DOHH2 (cell line): ENCODE measurements at regions not wholly inside any gene's neighbourhood (a gene's known extent, or its start where the extent isn't known, plus 50 kb on each side); places are given as distances from the start of the nearest gene placed in this dataset.

Experiments
- H3F3A ChIP-seq: fragments of 200-600 bp; sonication (generic), shearing (Covaris generic); 2 replicates; pipeline ENCODE4 v1.6.0; 2016; ENCODE audit warnings: antibody characterized with exemption, mild to moderate bottlenecking; ENCODE audit not compliant: control insufficient read depth, insufficient read depth
- H3K27ac ChIP-seq: fragments of 200-600 bp; sonication (generic); 2 replicates; pipeline ENCODE4 v1.5.1; 2014; ENCODE audit warnings: low read depth, mild to moderate bottlenecking, low read length, moderate library complexity
- H3K27me3 ChIP-seq: fragments of 200-600 bp; sonication (generic); 2 replicates; pipeline ENCODE4 v1.6.1; 2014; ENCODE audit warnings: mild to moderate bottlenecking, low read length, mixed read lengths; ENCODE audit not compliant: control insufficient read depth
- H3K36me3 ChIP-seq: fragments of 200-600 bp; sonication (generic); 2 replicates; pipeline ENCODE4 v1.6.1; 2014; ENCODE audit warnings: mild to moderate bottlenecking, low read length, moderate library complexity, mixed read lengths; ENCODE audit not compliant: control insufficient read depth
- H3K4me1 ChIP-seq: fragments of 200-600 bp; sonication (generic); 2 replicates; pipeline ENCODE4 v1.6.1; 2014; ENCODE audit warnings: mild to moderate bottlenecking, low read length, mixed read lengths; ENCODE audit not compliant: control insufficient read depth
- H3K4me2 ChIP-seq: fragments of 200-600 bp; sonication (generic); 2 replicates; pipeline ENCODE4 v1.6.0; 2014; ENCODE audit warnings: mild to moderate bottlenecking, low read length, moderate library complexity
- H3K4me3 ChIP-seq: fragments of 200-600 bp; sonication (generic); 2 replicates; pipeline ENCODE4 v1.5.1; 2014; ENCODE audit warnings: mild to moderate bottlenecking, low read length, mixed read lengths
- H3K79me2 ChIP-seq: fragments of 200-600 bp; sonication (generic); 2 replicates; pipeline ENCODE4 v1.6.1; 2014; ENCODE audit warnings: mild to moderate bottlenecking, low read length, mixed read lengths; ENCODE audit not compliant: control insufficient read depth
- H3K9me2 ChIP-seq: fragments of 200-600 bp; sonication (generic); replicated peaks from 2 replicates; pipeline ENCODE4 v1.6.1; 2014; ENCODE audit warnings: mild to moderate bottlenecking, low read length, mixed read lengths; ENCODE audit not compliant: control insufficient read depth
- H3K9me3 ChIP-seq: fragments of 200-600 bp; sonication (generic); 2 replicates; pipeline ENCODE4 v1.6.1; 2014; ENCODE audit warnings: antibody characterized with exemption, low read length, mixed read lengths; ENCODE audit not compliant: control insufficient read depth, insufficient read depth
- H4K20me1 ChIP-seq: fragments of 200-600 bp; sonication (generic); 2 replicates; pipeline ENCODE4 v1.6.0; 2014; ENCODE audit warnings: low read depth, mild to moderate bottlenecking, antibody characterized with exemption, low read length, moderate library complexity; ENCODE audit not compliant: control insufficient read depth, insufficient read depth
- EZH2phosphoT487 ChIP-seq: fragments of 200-600 bp; sonication (generic); IDR thresholded peaks from 2 replicates; pipeline ENCODE4 v1.6.1; 2017; ENCODE audit warnings: borderline replicate concordance, mild to moderate bottlenecking, antibody characterized with exemption, low read length, moderate library complexity, mixed read lengths
- TF ChIP-seq, protein P1 (sequence below): fragments of 200-600 bp; sonication (generic); IDR thresholded peaks from one replicate; pipeline ENCODE4 v1.5.1; 2014; ENCODE audit warnings: antibody characterized with exemption, mild to moderate bottlenecking, low read depth, low read length; ENCODE audit not compliant: poor library complexity, severe bottlenecking

DNA sequence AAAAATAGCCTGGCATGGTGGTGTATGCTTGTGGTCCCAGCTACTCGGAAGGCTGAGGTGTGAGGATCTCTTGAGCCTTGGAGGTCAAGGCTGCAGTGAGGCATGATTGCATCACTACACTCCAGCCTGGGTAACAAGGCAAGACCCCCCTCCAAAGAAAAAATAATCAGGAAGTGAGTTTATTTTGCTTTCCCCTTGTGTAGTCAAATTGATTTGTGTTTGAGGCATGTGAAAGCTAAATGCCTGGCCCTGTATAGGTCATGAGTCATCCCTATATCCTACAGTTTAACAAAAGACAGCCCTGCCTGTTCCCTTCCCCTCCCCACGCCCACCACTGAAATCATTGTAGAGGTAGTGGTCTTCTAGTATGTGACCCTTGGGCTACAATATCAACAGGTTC lies 241.4 kb upstream of the JUN start:
- no peaks in the 10 kb centered on the region for H3K79me2 ChIP-seq
- peaks cover 4% of the 10 kb centered on the region; the same call in 1 of the 2 replicates for H3K27me3 ChIP-seq
- no peaks in the 10 kb centered on the region for H3F3A ChIP-seq
- peaks cover 8% of the 10 kb centered on the region for H3K4me1 ChIP-seq
- no peak overlapping the region for H3K4me3 ChIP-seq
- no peaks in the 10 kb centered on the region for H3K36me3 ChIP-seq
- no peak overlapping the region for H3K4me2 ChIP-seq
- TF ChIP-seq EZH2phosphoT487: no peak
- TF ChIP-seq, protein P1, sequence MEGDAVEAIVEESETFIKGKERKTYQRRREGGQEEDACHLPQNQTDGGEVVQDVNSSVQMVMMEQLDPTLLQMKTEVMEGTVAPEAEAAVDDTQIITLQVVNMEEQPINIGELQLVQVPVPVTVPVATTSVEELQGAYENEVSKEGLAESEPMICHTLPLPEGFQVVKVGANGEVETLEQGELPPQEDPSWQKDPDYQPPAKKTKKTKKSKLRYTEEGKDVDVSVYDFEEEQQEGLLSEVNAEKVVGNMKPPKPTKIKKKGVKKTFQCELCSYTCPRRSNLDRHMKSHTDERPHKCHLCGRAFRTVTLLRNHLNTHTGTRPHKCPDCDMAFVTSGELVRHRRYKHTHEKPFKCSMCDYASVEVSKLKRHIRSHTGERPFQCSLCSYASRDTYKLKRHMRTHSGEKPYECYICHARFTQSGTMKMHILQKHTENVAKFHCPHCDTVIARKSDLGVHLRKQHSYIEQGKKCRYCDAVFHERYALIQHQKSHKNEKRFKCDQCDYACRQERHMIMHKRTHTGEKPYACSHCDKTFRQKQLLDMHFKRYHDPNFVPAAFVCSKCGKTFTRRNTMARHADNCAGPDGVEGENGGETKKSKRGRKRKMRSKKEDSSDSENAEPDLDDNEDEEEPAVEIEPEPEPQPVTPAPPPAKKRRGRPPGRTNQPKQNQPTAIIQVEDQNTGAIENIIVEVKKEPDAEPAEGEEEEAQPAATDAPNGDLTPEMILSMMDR: no peak
- H4K20me1 ChIP-seq: no peaks in the 10 kb centered on the region
- H3K9me2 ChIP-seq: no peaks in the 10 kb centered on the region
- H3K27ac ChIP-seq: no peak overlapping the region
- H3K9me3 ChIP-seq: no peaks in the 10 kb centered on the region

DNA sequence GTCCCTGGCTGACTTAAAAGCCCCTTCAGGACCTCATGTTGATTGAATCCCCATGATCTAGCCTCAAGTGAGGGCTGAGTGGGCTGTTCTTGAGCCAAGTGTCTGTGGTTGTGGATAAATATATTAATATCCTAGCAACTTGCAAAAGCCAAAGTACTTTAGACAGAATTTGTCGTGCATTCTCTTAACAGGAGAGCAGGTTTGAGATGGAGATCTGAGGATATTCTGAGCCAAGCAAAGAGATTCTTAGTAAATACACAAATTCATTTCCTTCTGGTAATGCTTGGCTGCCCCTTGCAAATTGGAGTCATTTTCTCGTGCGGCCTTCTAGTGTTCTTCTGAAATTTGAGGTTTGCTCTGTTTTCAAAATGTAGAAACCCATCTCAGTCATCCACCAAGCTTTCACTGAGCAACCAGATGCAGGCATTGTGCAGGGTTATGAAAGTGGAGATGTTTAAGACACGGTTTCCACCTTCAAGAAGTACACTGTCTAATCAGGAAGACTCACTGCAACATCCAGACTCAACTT lies 242.1 kb upstream of the JUN start:
- no peak overlapping the region for H3K4me3 ChIP-seq
- H3K27me3 ChIP-seq: peaks cover 4% of the 10 kb centered on the region; the same call in 1 of the 2 replicates
- no peaks in the 10 kb centered on the region for H3K79me2 ChIP-seq
- no peaks in the 10 kb centered on the region for H3F3A ChIP-seq
- no peak overlapping the region for H3K4me2 ChIP-seq
- peaks cover 8% of the 10 kb centered on the region for H3K4me1 ChIP-seq
- H3K27ac ChIP-seq: no peak overlapping the region
- H3K36me3 ChIP-seq: no peaks in the 10 kb centered on the region
- H4K20me1 ChIP-seq: no peaks in the 10 kb centered on the region
- TF ChIP-seq, protein P1: no peak
- TF ChIP-seq EZH2phosphoT487: no peak
- no peaks in the 10 kb centered on the region for H3K9me2 ChIP-seq
- no peaks in the 10 kb centered on the region for H3K9me3 ChIP-seq

- H3F3A ChIP-seq: no peaks in the 10 kb centered on the region
- H3K27me3 ChIP-seq: peaks cover 4% of the 10 kb centered on the region; the same call in 1 of the 2 replicates
- no peak overlapping the region for H3K27ac ChIP-seq
- H4K20me1 ChIP-seq: no peaks in the 10 kb centered on the region
- H3K9me2 ChIP-seq: no peaks in the 10 kb centered on the region
- no peaks in the 10 kb centered on the region for H3K79me2 ChIP-seq
- H3K36me3 ChIP-seq: no peaks in the 10 kb centered on the region
- no peaks in the 10 kb centered on the region for H3K9me3 ChIP-seq
- TF ChIP-seq, protein P1: no peak
- no peak for TF ChIP-seq EZH2phosphoT487
- H3K4me1 ChIP-seq: peaks cover 8% of the 10 kb centered on the region
- H3K4me3 ChIP-seq: no peak overlapping the region
- H3K4me2 ChIP-seq: no peak overlapping the region
These were observed 242.7 kb upstream of the JUN start for GRCh38 chr1:59026472-59026948.
